Right lobe of liver (tissue), 4 donors: ENCODE measurements at regions not wholly inside any gene's neighbourhood (a gene's known extent, or its start where the extent isn't known, plus 50 kb on each side); places are given as distances from the start of the nearest gene placed in this dataset.

ENCODE experiments used
- CTCF ChIP-seq, 4 donors: fragments of 200-600 bp in 3 of 4; fragments of 450-650 bp in 1 of 4; IDR thresholded peaks; one replicate each; pipeline versions ENCODE4 v1.5.1 to v1.8.0; 2016 to 2022; ENCODE audit warnings: antibody characterized with exemption in 4 of 4, mild to moderate bottlenecking in 2 of 4
- POLR2A ChIP-seq: fragments of 450-650 bp; IDR thresholded peaks from one replicate; pipeline ENCODE4 v1.6.1; 2017; ENCODE audit warnings: antibody characterized with exemption, mild to moderate bottlenecking
- donor health status: DM: no; HTN: no; CAD: no.
- donor health status: DM: no; HTN: no; CAD: no.
- donor health status: DM: no; HTN: yes; CAD: no.

- TF ChIP-seq CTCF (IDR thresholded peaks at IDR 0.05) (no peak), POLR2A (no peak)
These were observed 528.3 kb upstream of the CFAP20DC start for GRCh38 chr3:59578129-59578528.
